Stimulated activated memory B cell treated with anti-CD40 and anti-IgM and Interleukin-4, amounts not matched to agents 10 μg/mL and 1 μg/mL and 100 μg/mL, for 72 hours (primary cell): ENCODE measurements at regions not wholly inside any gene's neighbourhood (a gene's known extent, or its start where the extent isn't known, plus 50 kb on each side); places are given as distances from the start of the nearest gene placed in this dataset.

ENCODE experiments used
- ATAC-seq: fragments of 150-1000 bp; cut with Tn5 transposase; 2 replicates; pipeline ENCODE4 v1.10.0; 2021
- H3K27ac Mint-ChIP-seq: one replicate; pipeline ENCODE4 v1.8.0; 2022; ENCODE audit warnings: mild to moderate bottlenecking, mixed read lengths
- H3K27me3 Mint-ChIP-seq: one replicate; pipeline ENCODE4 v1.8.0; 2022; ENCODE audit warnings: mixed read lengths
- H3K36me3 Mint-ChIP-seq: one replicate; pipeline ENCODE4 v1.8.0; 2022; ENCODE audit warnings: mixed read lengths
- H3K4me1 Mint-ChIP-seq: one replicate; pipeline ENCODE4 v1.8.0; 2022; ENCODE audit warnings: mixed read lengths
- H3K4me3 Mint-ChIP-seq: one replicate; pipeline ENCODE4 v1.8.0; 2022; ENCODE audit warnings: mild to moderate bottlenecking, moderate library complexity, mixed read lengths
- H3K9me3 Mint-ChIP-seq: one replicate; pipeline ENCODE4 v1.8.0; 2022; ENCODE audit warnings: mixed read lengths

DNA sequence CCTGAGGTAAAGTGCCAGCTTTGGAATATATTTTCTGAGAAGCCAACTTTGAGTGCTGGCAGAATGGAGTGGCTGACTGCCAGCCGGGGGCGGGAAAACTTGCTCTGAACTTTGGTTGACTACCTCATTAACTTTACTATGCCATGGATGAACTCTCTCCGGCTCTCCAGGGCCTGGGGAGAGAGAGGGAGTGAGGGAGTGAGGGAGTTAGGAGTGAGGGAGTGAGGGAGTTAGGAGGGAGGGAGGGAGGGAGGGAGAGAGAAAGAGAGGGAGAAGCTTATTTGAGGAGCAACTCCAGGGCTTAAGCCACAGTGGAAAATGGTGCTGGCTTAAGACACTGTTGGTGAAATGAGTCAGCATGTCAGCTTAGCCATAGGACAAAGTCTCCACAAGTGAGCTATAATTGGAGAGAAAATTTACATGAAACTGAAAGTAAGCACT lies 280.9 kb upstream of the RPS6KA3 start:
- H3K4me3 Mint-ChIP-seq = no peak overlapping the region
- H3K36me3 Mint-ChIP-seq = no peaks in the 10 kb centered on the region
- H3K27ac Mint-ChIP-seq = no peak overlapping the region
- no peaks in the 10 kb centered on the region for H3K27me3 Mint-ChIP-seq
- no peaks in the 10 kb centered on the region for H3K9me3 Mint-ChIP-seq
- ATAC-seq = no peak
- no peaks in the 10 kb centered on the region for H3K4me1 Mint-ChIP-seq

DNA sequence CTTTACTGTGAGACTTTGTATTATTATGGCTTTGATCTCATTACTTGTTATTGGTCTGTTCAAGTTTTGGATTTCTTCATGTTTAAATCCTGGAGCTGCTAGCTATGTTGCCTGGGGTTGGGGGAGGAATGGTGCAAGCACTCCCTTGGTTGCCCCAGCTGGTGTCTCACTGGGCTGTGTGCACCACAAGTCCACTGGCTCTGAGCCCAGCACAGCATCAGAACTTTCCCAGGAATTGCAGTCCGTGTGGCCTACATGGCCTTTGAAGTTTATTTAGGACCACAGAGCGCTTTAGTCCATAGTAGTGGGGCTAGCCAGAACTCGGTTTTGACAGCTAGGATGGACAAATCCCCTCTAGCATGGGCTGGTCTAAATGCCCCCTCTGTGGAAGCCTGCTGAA lies 278.8 kb upstream of the RPS6KA3 start:
- no peaks in the 10 kb centered on the region for H3K27me3 Mint-ChIP-seq
- no peak overlapping the region for H3K4me3 Mint-ChIP-seq
- H3K9me3 Mint-ChIP-seq = peaks cover 9% of the 10 kb centered on the region
- no peak overlapping the region for H3K27ac Mint-ChIP-seq
- no peaks in the 10 kb centered on the region for H3K4me1 Mint-ChIP-seq
- ATAC-seq = no peak
- no peaks in the 10 kb centered on the region for H3K36me3 Mint-ChIP-seq

DNA sequence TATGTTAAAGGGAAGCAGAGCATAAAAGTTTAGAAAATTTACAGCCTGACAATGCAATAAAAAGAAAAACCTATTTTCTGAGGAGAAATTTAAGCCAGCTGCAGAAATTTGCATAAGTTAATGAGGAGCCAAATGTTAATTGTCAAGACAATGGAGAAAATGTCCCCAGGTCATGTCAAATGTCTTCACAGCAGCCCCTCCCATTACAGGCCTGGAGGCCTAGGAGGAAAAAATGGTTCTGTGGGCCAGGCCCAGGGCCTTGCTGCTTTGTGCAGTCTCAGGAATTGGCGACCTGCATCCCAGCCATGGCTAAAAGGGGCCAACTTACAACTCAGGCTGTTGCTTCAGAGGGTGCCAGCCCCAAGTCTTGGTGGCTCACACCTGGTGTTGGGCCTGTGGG lies 275.4 kb upstream of the RPS6KA3 start:
- ATAC-seq = no peak
- Mint-ChIP-seq H3K4me1 (no peaks in the 10 kb centered on the region), H3K9me3 (peaks cover 9% of the 10 kb centered on the region), H3K36me3 (no peaks in the 10 kb centered on the region), H3K27me3 (no peaks in the 10 kb centered on the region), H3K4me3 (no peak overlapping the region), H3K27ac (no peak overlapping the region)

DNA sequence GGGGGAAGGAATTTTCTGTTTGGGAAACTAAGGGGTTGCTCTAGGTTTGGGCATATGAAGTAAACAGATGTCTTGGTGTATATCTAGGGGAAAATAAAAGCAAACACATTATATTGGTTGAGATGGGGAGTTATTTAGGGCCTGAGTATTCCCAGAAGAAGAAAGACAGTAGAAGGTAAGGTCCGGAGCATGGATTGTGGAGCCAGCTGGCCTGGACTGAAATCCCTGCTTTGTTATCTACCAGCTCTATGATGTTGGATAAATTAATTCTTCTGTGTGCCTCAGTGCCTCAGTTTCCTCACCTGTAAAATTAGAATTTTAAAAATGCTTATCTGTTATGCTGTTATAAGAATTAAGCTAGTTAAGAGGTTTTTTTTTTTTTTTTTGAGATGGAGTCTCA lies 272.3 kb upstream of the RPS6KA3 start:
- Mint-ChIP-seq H3K36me3 (no peaks in the 10 kb centered on the region), H3K4me3 (no peak overlapping the region), H3K27ac (no peak overlapping the region), H3K27me3 (peaks cover 6% of the 10 kb centered on the region), H3K4me1 (no peaks in the 10 kb centered on the region), H3K9me3 (peaks cover 9% of the 10 kb centered on the region)
- no peak for ATAC-seq

DNA sequence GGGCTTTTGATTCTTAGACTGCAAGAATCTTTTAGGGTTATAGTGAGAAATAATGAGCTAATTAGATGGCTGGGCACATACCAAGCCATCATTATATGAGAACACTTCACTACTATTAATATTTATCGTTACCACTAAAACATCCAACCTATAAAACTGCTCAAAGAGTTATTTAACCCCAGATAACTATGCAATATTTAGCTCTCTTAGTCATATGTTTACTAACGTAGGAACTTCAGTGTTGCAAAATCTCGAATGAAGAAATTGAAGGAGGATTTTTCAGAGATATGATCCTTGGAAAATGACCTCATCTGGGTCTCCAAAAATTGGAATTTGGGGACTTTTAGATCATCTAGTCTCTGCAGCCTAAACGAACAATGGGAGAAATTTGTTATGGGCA lies 265.0 kb upstream of the RPS6KA3 start:
- H3K4me3 Mint-ChIP-seq = no peak overlapping the region
- no peaks in the 10 kb centered on the region for H3K4me1 Mint-ChIP-seq
- no peaks in the 10 kb centered on the region for H3K36me3 Mint-ChIP-seq
- H3K27me3 Mint-ChIP-seq = peaks cover 22% of the 10 kb centered on the region
- H3K9me3 Mint-ChIP-seq = no peaks in the 10 kb centered on the region
- no peak overlapping the region for H3K27ac Mint-ChIP-seq
- no peak for ATAC-seq

DNA sequence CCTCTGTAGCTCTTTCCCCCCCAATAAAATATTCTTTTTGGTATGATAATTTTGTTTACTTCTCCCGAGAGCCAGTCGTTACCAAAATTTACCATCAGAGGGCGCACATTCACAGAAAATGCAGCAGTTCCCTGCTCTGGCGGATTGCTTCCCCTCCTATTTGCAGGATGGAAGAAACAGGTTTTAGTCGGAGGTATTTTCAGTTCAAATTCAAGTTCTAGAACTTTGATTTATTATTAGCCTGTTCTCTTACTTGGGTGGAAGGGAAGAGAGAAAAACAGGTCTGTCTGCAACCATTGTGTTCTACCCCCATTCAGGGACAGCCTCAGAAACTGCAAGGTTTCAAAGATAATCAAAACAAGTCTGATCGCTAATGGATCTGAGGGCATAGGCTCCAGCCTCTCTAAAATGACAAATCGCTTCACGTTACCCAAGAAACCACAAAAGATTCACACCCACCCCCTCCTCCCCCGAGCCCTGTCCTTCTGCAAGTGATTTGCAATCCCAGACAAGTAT lies 263.8 kb upstream of the RPS6KA3 start:
- H3K4me3 Mint-ChIP-seq = no peak overlapping the region
- no peaks in the 10 kb centered on the region for H3K4me1 Mint-ChIP-seq
- no peaks in the 10 kb centered on the region for H3K36me3 Mint-ChIP-seq
- H3K27ac Mint-ChIP-seq = no peak overlapping the region
- H3K27me3 Mint-ChIP-seq = peaks cover 22% of the 10 kb centered on the region
- H3K9me3 Mint-ChIP-seq = no peaks in the 10 kb centered on the region
- no peak for ATAC-seq

DNA sequence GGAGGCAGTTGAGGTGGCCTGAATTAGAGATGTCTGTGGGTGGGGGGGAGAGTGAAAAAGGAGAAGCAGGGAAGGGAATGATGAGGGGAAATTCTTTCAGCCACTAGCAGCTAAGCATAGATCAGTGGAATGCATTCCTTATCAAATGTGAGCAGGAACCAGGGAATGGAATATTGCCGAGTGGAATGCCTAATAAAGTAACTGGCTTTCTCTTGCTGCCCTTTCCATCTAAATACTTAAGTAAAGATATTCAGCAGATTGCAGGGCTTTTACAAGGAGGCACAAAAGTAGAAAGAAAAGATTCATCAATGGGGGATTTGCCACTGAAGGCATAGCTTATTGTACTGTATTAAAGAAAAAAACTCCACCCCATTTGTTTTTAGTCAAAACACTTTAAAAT lies 263.0 kb upstream of the RPS6KA3 start:
- ATAC-seq = no peak
- H3K36me3 Mint-ChIP-seq = no peaks in the 10 kb centered on the region
- no peak overlapping the region for H3K27ac Mint-ChIP-seq
- H3K4me3 Mint-ChIP-seq = no peak overlapping the region
- H3K9me3 Mint-ChIP-seq = no peaks in the 10 kb centered on the region
- no peaks in the 10 kb centered on the region for H3K4me1 Mint-ChIP-seq
- peaks cover 22% of the 10 kb centered on the region for H3K27me3 Mint-ChIP-seq

DNA sequence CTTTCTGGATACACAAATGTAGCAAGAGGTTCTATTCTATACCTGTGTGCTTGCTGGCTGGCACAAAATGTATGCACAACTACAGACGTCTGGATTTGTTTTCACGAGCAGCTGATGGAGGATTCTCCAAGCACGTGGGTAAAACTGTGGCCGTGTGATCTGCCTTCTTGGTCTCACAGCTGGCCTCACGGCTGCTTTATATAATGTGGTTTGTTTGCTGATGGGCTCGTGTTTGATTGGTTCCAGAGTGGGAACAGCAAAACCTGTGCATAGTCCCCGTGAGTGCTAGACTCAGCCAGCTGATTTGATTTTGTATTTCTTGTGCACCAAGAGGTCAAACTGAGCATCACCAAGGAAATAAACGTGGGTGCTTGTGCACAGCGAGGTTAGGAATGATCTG lies 262.6 kb upstream of the RPS6KA3 start:
- no peak for ATAC-seq
- H3K27me3 Mint-ChIP-seq = peaks cover 19% of the 10 kb centered on the region
- no peaks in the 10 kb centered on the region for H3K4me1 Mint-ChIP-seq
- H3K9me3 Mint-ChIP-seq = no peaks in the 10 kb centered on the region
- H3K36me3 Mint-ChIP-seq = no peaks in the 10 kb centered on the region
- no peak overlapping the region for H3K27ac Mint-ChIP-seq
- no peak overlapping the region for H3K4me3 Mint-ChIP-seq

DNA sequence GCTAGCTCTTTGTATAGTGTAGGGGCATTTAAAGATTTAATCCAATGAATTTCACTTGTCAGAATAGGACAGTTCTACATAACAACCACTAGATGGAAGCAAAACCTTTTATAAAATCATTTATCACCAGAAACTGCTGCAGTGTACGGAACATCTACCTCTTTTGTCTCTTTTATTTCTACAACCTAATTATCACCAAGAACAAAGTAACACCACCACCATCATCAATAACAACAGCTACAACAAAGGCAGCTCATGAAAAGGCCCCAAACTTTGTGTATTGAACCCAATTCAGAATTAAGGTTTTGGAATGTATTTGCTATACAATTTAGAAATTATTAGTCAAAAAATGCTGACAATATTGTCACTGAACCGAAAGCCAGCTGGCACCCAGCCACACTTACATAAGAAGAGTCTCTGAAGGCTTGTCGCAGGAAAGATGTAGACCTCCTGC lies 260.9 kb upstream of the RPS6KA3 start:
- Mint-ChIP-seq H3K4me3 (no peak overlapping the region), H3K4me1 (no peaks in the 10 kb centered on the region), H3K36me3 (no peaks in the 10 kb centered on the region), H3K9me3 (no peaks in the 10 kb centered on the region), H3K27me3 (peaks cover 10% of the 10 kb centered on the region), H3K27ac (no peak overlapping the region)
- no peak for ATAC-seq

DNA sequence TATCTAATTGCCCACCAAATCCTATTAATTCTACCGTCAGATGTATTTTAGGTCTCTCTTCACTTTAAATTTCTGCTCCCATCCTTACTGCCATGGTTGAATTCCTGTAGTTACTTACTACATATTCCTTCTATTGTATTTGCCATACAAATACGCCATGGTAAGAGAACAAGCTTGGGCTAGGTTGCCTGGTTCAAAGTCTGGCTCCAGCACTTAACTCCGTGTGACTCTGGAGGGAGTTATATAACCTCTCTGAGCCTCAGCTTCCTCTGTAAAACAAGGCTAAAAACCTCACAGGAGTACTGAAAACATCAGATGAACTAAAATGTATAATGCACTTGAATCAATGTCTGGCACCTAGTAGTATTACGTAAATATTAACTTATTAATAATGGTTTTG lies 260.3 kb upstream of the RPS6KA3 start:
- Mint-ChIP-seq H3K27me3 (peaks cover 10% of the 10 kb centered on the region), H3K27ac (no peak overlapping the region), H3K4me3 (no peak overlapping the region), H3K4me1 (no peaks in the 10 kb centered on the region), H3K9me3 (no peaks in the 10 kb centered on the region), H3K36me3 (no peaks in the 10 kb centered on the region)
- no peak for ATAC-seq

DNA sequence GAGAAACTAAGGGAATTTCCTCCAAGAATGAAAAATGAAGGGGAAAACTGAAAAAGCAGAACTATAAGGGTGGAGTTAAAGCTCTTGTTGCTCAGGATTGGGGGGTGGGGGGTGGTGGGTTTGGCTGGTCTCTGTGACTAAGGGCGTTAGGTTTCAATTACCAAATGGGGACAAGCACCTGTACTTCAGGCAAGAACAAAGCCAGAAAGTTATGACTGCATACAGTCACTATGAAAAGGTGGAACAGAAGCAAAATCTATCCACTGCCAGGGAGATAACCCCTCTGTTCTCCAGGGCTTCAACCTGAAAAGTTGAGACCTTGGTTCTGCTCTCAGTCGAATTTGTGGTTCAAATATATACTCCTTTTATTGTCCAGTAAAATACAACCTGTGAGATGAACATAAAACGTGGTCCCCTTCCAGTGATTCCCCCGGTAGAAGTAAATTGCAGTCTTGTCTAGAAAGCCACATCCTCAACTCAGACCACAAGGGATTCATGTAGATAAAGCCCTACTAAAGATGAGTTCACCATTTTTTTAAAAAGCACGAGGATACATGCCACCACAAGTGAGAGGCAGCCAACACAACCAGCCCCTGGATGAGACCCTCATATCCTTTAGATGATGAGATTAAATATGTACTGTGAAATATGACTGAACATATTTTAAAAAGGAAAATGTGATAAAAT lies 257.1 kb upstream of the RPS6KA3 start:
- Mint-ChIP-seq H3K4me1 (no peaks in the 10 kb centered on the region), H3K27ac (no peak overlapping the region), H3K36me3 (no peaks in the 10 kb centered on the region), H3K27me3 (peaks cover 9% of the 10 kb centered on the region), H3K9me3 (no peaks in the 10 kb centered on the region), H3K4me3 (no peak overlapping the region)
- ATAC-seq = no peak

DNA sequence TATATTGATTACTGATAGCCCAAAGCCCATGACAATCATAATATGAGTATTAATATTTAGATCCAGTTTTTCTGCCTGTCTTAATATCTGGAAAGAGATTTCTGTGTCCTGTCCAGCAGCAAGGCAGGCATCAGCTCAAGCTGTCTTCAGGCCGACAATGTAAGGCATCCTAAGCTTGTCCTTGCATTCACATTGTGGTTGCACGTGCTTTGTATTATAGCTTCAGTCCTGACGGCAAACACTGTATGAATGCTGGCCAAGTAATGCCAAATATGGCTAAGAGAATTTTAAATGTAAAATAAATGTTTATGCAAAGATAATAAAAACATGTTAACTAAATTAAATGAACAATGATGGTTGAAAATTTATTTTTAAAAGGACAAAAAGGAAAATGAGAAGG lies 255.7 kb upstream of the RPS6KA3 start:
- no peaks in the 10 kb centered on the region for H3K27me3 Mint-ChIP-seq
- no peak for ATAC-seq
- H3K4me3 Mint-ChIP-seq = no peak overlapping the region
- H3K4me1 Mint-ChIP-seq = no peaks in the 10 kb centered on the region
- no peaks in the 10 kb centered on the region for H3K9me3 Mint-ChIP-seq
- no peak overlapping the region for H3K27ac Mint-ChIP-seq
- no peaks in the 10 kb centered on the region for H3K36me3 Mint-ChIP-seq

DNA sequence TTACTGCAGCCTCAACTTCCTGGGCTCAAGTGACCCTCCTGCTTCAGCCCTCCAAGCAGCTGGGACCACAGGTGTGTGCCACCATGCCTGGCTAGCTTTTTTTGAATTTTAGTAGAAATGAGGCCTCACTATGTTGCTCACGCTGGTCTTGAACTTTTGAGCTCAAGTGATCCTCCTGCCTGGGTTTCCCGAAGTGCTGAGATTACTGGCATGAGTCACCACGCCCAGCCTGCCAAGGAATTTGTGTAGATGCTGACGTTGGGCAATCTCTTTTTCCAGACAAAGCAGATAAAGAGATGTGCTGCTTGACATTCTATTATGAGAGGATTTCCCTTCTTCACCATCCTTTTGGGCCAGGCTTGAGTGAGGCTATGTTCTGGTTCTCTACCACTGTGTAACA lies 254.5 kb upstream of the RPS6KA3 start:
- no peaks in the 10 kb centered on the region for H3K4me1 Mint-ChIP-seq
- no peaks in the 10 kb centered on the region for H3K36me3 Mint-ChIP-seq
- H3K27me3 Mint-ChIP-seq = no peaks in the 10 kb centered on the region
- H3K9me3 Mint-ChIP-seq = no peaks in the 10 kb centered on the region
- no peak for ATAC-seq
- H3K4me3 Mint-ChIP-seq = no peak overlapping the region
- no peak overlapping the region for H3K27ac Mint-ChIP-seq

DNA sequence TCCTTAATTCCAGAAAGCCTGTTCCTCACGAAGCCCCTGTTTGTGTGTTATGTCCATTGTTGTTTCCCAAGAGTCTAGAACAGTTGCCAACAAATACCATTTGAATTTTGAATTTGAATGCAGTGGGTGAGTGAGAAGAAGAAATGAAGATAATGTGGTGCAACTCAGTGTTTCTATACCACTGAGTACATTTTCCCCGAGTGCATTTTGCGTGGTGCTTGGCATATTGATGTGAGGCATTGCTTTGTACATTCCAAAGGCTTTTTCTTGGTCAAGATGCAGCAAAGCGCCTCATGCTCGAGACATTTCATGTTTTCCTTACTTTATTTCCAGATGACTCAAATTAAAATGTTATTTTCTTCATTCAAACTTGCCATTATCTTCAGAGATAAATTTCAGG lies 253.1 kb upstream of the RPS6KA3 start:
- peaks cover 9% of the 10 kb centered on the region for H3K4me1 Mint-ChIP-seq
- H3K4me3 Mint-ChIP-seq = no peak overlapping the region
- H3K9me3 Mint-ChIP-seq = no peaks in the 10 kb centered on the region
- H3K36me3 Mint-ChIP-seq = no peaks in the 10 kb centered on the region
- no peak overlapping the region for H3K27ac Mint-ChIP-seq
- no peaks in the 10 kb centered on the region for H3K27me3 Mint-ChIP-seq
- no peak for ATAC-seq

DNA sequence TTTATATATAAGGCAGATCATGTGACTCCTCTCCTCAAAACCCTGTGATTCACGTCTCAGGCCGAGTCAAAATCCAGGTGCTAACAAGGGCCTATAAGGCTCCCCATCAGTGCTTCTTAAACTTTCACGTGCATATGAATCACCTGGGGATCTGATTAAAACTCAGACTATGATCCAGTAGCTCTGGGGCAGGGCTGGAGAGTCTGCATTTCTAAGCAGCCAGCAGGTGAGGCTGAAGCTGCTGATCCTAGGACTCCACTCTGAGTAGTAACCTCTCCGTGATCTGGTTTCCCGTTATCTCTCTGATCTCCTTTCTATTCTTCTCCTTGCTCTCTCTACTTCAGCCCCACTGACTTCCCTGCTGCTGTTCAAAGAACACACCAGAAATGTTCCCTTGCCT lies 252.4 kb upstream of the RPS6KA3 start:
- Mint-ChIP-seq H3K4me3 (no peak overlapping the region), H3K36me3 (no peaks in the 10 kb centered on the region), H3K4me1 (peaks cover 11% of the 10 kb centered on the region), H3K9me3 (no peaks in the 10 kb centered on the region), H3K27ac (no peak overlapping the region), H3K27me3 (no peaks in the 10 kb centered on the region)
- ATAC-seq = no peak

DNA sequence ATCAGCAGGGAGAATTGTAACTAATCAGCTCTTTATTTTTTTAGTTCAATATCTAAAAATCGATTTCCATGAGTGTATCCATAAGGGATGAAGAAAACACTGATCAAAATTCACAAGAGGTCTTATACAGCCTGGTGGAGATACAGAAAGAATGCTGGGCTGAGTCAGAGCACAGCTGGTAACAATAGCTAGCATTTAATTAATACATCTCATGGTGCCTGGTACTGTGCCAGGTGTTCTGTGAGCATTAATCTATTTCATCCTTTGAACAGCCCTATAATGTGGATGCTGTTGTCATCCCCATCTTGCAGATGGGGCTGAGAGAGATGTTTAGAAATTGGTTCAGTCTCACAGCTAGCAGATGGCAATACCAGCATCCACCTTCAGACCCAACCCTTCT lies 250.9 kb upstream of the RPS6KA3 start:
- H3K4me1 Mint-ChIP-seq = peaks cover 11% of the 10 kb centered on the region
- no peaks in the 10 kb centered on the region for H3K9me3 Mint-ChIP-seq

More for the DNA sequence above, 250.9 kb upstream of the RPS6KA3 start:
- ATAC-seq = no peak
- Mint-ChIP-seq H3K27ac (no peak overlapping the region), H3K36me3 (no peaks in the 10 kb centered on the region), H3K4me3 (no peak overlapping the region), H3K27me3 (no peaks in the 10 kb centered on the region)
